ENCODE measurements at regions not wholly inside any gene's neighbourhood (a gene's known extent, or its start where the extent isn't known, plus 50 kb on each side); places are given as distances from the start of the nearest gene placed in this dataset.

DNA sequence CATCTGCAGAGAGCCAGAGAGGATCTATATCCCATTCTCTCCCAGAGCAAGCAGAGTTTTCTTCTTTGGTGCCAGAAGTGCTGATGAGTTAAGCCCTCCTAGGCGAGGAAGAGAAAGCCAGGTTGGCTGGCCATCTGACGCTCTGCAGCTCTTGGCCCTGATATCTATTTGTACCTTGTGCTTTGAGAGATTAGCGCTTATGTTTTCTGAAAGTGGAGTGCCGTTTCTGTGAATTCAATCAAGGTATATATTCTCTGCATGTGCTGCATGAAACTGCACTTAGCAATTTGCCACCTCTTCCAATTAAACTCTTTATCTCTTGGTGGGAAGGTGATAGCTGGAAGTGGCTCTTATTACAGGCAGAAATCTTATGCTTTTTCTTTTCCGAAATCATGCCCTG, 177.5 kb downstream of the LPIN1 start:
- intact Hi-C loops (cut with DNase I), result no loop called here
- no peak for ATAC-seq
- no peaks in the 10 kb centered on the region for H3K27me3 ChIP-seq
- TF ChIP-seq, protein P1, sequence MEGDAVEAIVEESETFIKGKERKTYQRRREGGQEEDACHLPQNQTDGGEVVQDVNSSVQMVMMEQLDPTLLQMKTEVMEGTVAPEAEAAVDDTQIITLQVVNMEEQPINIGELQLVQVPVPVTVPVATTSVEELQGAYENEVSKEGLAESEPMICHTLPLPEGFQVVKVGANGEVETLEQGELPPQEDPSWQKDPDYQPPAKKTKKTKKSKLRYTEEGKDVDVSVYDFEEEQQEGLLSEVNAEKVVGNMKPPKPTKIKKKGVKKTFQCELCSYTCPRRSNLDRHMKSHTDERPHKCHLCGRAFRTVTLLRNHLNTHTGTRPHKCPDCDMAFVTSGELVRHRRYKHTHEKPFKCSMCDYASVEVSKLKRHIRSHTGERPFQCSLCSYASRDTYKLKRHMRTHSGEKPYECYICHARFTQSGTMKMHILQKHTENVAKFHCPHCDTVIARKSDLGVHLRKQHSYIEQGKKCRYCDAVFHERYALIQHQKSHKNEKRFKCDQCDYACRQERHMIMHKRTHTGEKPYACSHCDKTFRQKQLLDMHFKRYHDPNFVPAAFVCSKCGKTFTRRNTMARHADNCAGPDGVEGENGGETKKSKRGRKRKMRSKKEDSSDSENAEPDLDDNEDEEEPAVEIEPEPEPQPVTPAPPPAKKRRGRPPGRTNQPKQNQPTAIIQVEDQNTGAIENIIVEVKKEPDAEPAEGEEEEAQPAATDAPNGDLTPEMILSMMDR (IDR thresholded peaks at IDR 0.05), result no peak
- no peaks in the 10 kb centered on the region for H3K36me3 ChIP-seq
- no peak overlapping the region for H3K4me3 ChIP-seq
- no peak overlapping the region for H3K27ac ChIP-seq
- H3K9me3 ChIP-seq, result no peaks in the 10 kb centered on the region
- no peaks in the 10 kb centered on the region for H3K4me1 ChIP-seq
- no peak for DNase-seq

DNA sequence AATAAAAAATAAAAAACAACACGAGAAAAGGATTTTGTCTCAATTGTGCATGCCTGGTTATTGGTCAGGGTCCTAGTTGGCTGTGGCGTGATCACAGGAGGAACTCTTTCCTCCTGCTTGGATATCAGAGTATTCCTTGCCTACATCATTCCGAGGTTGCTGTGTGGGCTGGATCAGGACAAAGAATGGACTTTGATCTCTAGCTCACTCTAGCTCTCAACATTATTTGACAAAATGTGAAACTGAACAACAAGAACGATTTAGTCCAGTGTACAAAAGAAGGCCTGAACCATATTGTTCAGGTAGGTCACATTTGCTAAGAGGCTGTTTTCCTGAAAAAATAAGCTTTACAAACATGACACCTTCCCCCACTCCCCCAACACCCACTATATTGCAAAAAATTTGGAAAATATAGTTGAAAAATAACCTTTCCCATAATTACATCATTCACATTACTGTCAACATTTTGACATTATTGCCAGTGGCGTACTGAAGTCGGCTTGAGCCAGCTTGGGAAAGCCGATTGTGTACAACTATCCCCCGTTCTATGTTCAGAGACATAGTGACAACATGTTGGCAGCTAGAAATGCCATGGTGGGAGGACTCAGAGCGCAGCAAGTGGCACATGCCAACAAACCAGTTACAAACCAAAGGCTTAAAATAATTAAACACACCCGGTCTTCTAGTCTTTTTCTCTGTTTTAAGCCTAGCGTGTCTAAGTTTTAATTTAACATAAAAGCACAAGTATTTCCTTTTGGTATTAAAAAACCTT, 179.0 kb downstream of the LPIN1 start:
- Histone ChIP-seq H3K4me1 (no peaks in the 10 kb centered on the region), H3K27me3 (no peaks in the 10 kb centered on the region), H3K4me3 (no peak overlapping the region), H3K9me3 (no peaks in the 10 kb centered on the region), H3K36me3 (no peaks in the 10 kb centered on the region), H3K27ac (no peak overlapping the region)
- ATAC-seq, result no peak
- no peak for DNase-seq
- TF ChIP-seq, protein P1 (IDR thresholded peaks at IDR 0.05), result no peak
- intact Hi-C loops (cut with DNase I), result no loop called here

DNA sequence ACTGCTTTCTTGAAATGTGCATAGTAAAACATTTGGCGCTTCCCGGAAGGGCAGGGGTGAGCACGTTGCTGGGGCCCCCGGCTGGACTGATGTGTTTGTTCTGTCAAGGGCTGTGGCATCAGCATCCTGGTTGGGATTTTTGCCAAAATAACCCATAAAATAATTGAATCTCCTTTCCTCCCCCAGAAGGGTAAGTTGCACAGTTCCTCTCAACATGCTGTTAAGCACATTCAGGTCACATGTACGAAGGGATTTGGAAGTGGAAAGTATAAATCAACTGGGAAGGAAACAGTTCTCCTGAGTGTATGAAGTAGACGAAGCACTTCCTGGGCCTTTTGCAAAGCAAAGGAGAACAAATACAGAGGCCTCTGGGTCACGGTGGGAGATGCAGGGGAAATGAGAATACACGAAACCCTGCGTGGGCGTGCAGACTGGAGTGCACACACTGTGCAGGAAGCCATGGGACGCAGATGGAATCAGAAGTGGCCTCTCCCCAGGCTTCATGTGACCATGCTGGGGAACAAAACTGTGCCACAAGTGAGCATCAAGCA, 183.9 kb downstream of the LPIN1 start:
- Histone ChIP-seq H3K4me1 (no peaks in the 10 kb centered on the region), H3K36me3 (no peaks in the 10 kb centered on the region), H3K27me3 (no peaks in the 10 kb centered on the region), H3K4me3 (no peak overlapping the region), H3K27ac (no peak overlapping the region), H3K9me3 (no peaks in the 10 kb centered on the region)
- peak; percentile 82 for DNase-seq
- TF ChIP-seq, protein P1 (IDR thresholded peaks at IDR 0.05), result no peak
- intact Hi-C loops (cut with DNase I), result no loop called here
- peak; percentile 92 for ATAC-seq

DNA sequence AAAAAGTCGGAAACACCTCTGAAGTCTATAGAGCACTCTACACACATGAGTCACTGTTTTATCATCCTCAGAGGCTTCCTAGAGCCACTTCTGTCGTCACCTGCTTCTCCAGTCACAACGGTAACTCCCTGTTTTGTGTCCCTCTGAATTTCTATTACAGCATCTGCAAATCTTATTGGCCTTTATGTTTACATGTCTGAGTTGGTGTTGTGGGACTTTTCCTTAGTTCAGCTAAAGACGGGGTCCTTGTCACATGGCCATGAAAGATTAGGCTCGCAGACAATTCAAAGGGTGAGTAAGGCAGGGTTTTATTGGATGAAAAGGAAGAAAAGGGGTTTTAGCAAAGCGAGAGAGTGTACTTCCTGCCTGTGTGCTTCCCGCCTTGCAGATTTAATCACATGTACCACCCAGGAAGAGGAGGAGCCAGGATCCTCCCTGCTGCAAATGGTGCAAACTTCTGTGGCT, 185.6 kb downstream of the LPIN1 start:
- TF ChIP-seq, protein P1 (IDR thresholded peaks at IDR 0.05), result no peak
- DNase-seq (no peak), ATAC-seq (no peak)
- intact Hi-C loops (cut with DNase I), result no loop called here
- Histone ChIP-seq H3K27me3 (no peaks in the 10 kb centered on the region), H3K4me1 (no peaks in the 10 kb centered on the region), H3K9me3 (no peaks in the 10 kb centered on the region), H3K36me3 (no peaks in the 10 kb centered on the region), H3K27ac (no peak overlapping the region), H3K4me3 (no peak overlapping the region)

DNA sequence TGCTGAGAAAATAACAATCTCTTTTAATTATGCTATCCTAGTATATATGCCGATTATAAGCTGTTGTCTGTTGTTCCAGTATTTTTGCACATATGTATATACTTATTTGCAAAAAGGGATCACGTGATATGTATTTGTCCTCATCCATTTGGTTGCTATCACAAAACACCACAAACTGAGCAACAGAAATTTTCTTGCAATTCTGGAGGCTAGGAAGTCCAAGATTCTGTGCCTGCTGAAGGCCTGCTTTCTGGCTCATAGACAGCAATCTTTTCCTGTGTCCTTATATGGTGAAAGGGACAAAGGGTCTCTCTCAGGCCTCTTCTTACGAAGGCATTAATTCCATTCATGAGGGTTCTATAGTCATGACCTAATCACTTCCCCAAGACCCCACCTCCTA, 186.5 kb downstream of the LPIN1 start:
- intact Hi-C loops (cut with DNase I), result no loop called here
- H3K9me3 ChIP-seq, result no peaks in the 10 kb centered on the region
- no peak overlapping the region for H3K4me3 ChIP-seq

More for the DNA sequence above, 186.5 kb downstream of the LPIN1 start:
- no peak for DNase-seq
- TF ChIP-seq, protein P1 (IDR thresholded peaks at IDR 0.05), result no peak
- Histone ChIP-seq H3K27ac (no peak overlapping the region), H3K27me3 (no peaks in the 10 kb centered on the region), H3K4me1 (no peaks in the 10 kb centered on the region), H3K36me3 (no peaks in the 10 kb centered on the region)
- no peak for ATAC-seq
